GM04503 (cell line): ENCODE measurements at regions not wholly inside any gene's neighbourhood (a gene's known extent, or its start where the extent isn't known, plus 50 kb on each side); places are given as distances from the start of the nearest gene placed in this dataset.
"Not testable (repeated sequence)": the region's sequence is repeated elsewhere in the genome, so short reads cannot be mapped to it uniquely, and the experiment has no call there.

Experiments used
- DNase-seq: peaks from one replicate; pipeline ENCODE4 v3.0.0-alpha.2; 2012; ENCODE audit warnings: low read depth

DNA sequence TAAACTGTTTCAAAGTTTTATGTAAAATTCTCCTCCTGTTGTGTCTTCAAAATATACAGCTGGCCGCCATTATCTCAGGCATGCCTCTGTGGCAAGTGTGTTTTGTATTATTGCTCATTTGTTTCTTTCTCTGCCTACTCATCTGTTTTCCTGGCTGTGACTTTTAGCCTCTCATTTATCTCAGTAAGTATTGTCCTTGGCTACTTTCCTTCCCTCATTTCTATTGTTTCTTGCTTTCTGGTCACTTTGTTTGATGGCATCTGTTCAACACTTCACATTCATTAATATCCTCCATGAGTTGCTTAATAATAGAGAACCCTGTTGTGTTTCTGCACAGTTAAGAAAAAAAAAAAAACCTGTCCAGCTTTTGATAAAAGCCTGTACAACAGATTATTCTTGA is 869.4 kb downstream of the PCDH17 start:
- no peak for DNase-seq

DNA sequence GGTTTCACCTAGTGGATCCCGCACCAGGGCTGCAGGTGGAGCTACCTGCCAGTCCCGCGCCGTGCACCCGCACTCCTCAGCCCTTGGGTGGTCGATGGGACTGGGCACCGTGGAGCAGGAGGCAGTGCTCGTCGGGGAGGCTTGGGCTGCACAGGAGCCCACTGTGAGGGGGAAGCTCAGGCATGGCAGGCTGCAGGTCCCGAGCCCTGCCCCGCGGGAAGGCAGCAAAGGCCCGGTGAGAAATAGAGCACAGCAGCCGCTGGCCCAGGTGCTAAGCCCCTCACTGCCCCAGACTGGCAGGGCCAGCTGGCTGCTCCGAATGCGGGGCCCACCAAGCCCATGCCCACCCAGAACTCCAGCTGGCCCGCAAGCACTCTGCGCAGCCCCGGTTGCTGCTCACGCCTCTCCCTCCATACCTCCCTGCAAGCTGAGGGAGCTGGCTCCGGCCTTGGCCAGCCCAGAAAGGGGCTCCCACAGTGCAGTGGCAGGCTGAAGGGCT is 872.7 kb downstream of the PCDH17 start:
- DNase-seq: not testable (repeated sequence)

DNA sequence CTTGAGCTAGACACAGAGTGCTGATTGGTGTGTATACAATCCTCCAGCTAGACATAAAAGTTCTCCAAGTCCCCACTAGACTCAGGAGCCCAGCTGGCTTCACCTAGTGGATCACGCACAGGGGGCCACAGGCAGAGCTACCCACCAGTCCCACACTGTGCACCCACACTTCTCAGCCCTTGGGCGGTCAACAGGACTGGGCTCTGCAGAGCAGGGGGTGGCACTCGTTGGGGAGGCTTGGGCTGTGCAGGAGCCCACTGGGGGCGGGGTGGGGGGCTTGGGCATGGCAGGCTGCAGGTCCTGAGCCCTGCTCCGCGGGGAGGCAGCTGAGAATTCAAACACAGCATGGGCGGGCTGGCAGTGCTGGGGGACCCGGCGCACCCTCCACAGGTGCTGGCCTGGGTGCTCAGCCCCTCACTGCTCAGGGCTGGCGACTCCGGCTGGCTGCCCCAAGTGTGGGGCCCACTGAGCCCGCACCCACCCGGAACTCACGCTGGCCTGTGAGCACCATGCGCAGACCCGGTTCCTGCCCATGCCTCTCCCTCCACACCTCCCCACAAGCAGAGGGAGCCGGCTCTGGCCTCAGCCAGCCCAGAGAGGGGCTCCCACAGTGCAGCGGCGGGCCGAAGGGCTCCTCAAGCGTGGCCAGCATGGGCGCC is 873.8 kb downstream of the PCDH17 start:
- not testable (repeated sequence) for DNase-seq

DNA sequence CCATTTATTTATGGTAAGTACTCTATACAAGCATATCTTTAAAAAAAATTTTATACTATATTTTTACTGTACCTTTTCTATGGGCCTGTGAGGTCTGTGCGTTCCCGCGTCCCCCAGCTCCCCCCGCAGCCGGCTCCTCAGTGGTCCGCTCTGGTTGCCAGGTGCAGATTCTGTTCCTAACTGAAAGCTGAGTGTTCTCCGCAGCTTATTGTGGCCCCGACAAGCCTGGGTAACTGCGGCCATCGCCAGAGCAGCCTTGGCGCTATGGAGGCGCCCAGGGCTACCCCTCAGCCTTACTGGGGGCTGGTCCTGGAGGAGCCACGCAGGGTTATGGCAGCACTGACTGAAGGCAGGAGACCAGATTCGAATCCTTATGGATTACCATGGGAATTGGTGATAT is 896.8 kb downstream of the PCDH17 start:
- DNase-seq: no peak

DNA sequence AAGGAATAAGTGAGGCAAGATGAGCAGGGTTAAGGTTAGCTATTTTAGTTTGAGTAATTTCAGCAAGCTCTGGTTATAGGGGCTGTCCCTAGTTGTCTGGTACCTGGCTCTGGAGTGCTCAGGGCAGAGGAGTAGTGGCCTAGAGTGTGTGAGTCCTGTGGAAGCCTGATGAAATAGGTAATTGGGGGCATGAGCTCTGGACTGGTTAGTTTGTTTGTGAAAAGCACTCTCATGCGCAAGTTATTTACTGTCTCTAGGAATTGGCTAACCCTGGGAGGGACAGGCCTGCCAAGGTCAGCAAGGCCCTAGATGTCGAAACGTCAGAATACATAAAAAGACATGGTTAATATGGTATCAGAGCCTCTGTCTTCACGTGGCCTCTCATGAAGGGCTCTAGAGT is 900.1 kb downstream of the PCDH17 start:
- DNase-seq: no peak

DNA sequence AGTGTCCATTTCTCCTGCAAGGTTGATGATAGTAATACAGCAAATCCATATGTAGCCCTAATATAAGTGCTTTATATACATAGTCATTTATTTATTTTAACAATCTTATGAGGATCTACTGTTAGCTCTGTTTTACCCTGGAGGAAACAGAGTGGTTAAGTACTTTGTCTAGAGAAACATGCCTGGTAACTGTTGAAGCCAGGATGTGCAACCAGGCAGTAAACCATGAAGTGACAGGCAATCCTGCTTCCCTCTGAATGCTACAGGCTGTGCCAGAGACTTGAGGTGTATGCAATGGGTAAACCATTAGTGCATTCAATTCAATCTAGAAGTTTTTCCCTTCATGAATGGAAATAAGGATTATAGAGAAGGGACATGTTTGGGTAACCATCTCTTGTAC is 911.0 kb downstream of the PCDH17 start:
- DNase-seq: no peak

DNA sequence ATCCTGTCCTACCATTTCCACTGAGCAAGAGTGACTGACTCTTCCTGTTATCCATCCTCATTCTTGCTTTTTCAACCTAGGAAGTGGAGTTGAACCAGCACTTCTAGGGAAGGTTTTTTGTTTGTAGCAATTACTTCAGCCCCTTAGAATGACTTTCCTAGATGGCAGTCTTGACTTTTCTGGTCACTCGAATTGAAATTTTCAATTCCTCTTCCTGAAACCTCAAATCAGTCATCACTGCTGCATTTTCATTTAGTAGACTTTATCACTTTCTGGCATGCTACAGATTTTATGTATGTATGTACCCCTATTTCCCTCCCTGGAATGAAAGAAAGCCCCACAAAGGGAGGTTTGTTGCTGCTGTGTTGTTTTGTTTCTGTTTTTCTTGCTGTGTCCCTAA is 915.9 kb downstream of the PCDH17 start:
- DNase-seq: no peak

DNA sequence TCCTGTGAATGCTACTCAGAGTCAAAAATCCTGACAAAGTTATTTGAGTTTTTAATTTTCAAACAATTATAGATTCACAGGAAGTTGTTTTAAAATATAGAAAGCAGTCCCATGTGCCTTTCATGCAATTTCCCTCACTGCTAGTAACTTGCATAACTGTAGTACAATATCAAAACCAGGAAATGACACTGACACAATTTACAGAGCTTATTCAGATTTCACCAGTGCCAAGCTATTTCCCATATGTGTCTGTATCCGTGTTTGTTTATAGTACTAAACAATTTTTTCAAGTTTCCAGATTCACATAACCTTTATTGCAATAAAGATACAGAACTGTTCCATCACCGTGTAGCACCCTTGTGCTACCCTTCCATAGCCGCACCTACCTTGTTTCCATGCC is 934.6 kb downstream of the PCDH17 start:
- no peak for DNase-seq

DNA sequence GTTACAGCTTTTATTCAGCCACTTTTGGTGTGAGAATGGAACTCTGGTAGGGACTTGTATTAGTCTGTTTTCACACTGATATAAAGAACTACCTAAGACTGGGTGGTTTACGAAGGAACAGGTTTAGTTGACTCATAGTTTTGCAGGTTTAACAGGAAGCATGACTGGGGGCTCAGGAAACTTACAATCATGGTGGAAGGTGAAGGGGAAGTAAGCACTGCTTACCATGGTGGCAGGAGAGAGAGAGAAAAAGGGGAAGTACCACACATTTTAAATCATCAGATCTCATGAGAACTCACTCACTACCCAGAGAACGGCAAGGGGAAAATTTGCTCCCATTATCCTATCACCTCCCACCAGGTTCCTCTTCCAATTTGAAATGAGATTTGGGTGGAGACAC is 942.2 kb downstream of the PCDH17 start:
- no peak for DNase-seq

DNA sequence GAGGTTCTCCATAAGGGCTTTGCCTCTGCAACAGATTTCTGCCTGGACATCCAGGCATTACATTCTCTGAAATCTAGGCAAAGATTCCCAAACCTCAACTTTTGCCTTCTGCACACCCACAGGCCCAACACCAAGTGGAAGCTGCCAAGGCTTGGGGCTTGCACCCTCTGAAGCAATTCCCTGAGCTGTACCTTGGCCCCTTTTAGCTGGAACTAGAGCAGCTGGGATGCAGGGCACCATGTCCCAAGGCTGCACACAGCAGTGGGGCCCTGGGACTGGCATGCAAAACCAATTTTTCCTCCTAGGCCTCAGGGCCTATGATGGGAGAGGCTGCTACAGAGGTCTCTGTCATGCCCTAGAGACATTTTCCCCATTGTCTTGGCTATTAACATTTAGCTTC is 943.2 kb downstream of the PCDH17 start:
- no peak for DNase-seq

DNA sequence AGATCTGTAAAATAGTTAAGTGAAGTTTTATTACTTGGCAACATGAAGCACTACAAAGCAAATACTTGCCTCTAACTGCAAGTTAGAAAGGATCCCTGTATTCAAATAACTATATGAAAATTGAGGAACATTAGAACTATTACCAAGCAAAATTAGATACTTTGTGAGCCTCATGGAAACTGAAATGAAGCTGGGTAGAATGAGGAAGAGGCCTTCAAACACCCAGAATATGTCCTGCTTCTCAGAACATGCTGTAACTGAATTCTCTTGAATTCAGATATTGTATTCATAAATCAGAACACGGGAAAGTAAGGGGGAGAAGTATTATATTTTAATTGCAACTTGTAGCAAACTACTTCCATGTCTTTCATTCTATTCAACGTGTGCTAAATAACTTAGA is 947.9 kb downstream of the PCDH17 start:
- DNase-seq: no peak

DNA sequence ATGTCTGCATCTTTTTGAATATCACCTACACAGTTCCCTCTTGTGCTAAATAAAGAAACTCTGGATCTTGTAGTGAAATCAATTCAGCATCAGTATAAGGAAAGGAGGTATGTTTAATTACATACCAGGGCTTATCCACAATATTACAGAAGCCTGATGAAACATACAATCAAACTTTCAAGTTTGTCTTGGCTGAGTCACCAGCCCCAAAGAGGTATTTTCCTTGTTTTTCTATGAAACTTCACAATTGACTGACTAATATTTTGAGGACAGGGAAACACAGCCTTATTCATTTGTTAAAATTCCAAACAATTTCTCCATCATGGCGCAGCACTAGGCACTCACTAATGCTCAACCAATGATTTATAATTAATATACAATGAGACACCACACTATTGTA is 952.4 kb downstream of the PCDH17 start:
- DNase-seq: no peak

DNA sequence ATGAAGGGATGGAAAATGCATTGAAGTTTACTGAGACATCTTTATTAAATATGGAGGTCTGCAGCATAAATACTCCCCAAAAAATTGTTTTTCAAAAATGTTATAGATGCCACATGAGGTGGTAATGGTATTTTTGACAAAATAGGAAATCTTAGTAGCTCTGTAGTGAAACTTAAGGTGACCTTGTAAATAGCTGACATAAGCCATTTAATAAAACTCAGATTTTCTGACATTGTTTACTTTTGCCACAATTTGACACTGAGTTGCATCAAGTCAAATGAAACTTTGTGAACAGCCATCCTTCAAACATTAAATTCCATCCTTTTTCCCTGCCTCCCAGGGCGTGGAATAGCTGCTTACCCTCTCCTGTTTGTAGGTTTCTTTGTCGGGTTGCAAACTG is 953.1 kb downstream of the PCDH17 start:
- no peak for DNase-seq

DNA sequence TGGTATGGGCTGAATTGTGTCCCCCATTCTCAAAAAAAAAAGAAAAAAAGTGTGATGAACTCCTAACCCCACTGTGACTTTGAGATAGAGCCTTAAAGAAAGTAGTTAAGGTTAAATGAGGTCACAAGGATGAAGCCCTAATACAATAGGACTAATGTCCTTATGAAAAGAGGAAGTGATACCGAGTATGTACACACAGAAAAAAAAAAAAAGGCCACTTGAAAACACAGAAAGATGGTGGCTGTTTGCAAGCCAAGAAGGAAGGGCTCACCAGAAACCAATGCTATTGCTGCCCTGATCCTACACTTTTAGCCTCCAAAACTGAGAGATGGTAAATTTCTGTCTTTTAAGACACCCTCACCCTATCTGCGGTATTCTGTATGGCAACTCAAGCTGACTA is 955.6 kb downstream of the PCDH17 start:
- no peak for DNase-seq

DNA sequence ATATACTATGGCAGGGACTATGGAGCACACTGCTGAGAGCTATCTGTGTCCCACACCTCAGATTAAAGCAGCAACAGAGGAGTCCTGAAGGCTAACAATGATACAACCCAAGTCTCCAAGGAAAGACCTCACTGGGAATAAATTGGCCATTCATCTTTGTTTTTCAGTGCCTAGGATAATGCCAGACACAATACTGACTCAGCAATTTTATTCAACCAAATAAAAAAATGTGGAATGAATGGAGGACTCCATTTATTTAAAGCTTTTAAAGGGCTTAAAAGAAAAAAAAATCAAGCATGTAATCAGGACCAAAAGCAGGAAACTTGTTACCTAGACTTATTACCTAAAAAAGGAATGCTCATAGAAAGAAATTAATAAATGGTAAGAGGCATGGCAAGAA is 960.5 kb downstream of the PCDH17 start:
- DNase-seq: no peak

DNA sequence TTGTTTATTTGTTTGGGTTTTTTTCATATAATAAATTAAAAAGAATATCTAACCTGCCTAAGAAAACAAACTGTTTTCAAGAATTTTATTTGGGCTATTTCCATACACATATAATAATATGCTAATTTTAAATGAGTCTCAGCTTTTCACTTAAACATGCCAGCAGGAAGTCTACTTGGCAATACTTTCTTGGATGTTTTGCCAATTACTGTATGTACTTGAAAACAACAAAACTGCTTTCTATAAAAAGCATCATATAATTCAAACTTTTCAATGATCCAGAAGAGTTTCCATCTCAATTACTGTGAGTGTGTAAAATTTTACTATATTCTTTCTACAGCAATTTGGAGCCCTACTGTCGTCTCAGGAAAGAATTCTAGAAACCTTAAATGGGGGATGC is 961.2 kb downstream of the PCDH17 start:
- no peak for DNase-seq

DNA sequence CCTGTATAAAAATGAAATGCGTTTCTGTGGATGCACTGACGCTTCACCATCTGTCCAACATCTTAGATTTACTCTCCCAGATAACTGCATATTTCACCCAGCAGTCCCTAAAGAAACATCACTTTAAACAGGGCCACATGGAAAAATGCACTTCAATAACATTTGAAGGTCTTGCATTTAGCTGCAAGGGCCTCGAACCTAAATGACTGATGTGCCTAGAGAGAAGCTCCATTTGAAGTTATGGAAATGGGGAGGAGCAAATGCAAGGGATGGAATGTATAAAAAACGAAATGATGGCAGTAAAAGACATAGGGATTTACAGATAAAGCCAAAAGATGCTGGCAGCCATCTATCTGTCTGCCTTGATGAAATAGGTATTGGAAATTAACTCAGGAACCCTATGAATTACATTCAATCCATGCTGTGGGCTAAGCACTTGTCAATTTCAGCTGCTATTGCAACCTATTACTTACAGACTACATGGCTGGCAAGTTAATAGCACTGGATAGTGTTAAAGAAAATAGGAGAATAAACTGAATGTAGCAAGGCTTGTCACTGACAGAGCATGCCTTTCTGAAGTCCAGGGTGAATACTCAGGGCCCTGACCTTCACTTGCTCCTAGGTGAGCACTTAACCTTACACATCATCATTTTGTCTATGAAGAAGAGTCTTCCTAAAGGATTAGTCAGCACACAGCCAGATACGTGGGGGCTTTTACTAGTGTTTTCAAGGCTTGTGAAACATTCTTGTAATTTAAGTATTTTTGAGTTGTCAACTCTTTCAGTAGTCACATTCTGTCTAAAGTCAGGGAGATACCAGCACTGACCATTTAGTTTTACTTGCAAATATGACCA is 963.4 kb downstream of the PCDH17 start:
- DNase-seq: no peak

DNA sequence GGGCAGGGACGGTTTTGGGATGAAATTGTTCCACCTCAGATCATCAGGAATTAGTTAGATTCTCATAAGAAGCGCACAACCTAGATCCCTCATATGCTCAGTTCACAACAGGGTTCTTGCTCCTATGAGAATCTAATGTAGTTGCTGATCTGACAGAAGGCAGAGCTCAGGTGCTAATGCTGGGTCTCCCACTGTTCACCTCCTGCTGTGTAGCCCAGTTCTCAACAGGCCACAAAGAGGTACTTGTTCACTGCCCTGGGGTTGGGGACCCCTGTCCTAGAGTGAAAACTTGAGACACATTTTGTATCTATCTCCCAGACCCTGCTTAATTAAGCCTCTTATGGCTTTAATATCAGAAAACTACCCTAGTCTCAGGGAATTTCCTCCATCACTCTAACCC is 966.0 kb downstream of the PCDH17 start:
- DNase-seq: no peak

DNA sequence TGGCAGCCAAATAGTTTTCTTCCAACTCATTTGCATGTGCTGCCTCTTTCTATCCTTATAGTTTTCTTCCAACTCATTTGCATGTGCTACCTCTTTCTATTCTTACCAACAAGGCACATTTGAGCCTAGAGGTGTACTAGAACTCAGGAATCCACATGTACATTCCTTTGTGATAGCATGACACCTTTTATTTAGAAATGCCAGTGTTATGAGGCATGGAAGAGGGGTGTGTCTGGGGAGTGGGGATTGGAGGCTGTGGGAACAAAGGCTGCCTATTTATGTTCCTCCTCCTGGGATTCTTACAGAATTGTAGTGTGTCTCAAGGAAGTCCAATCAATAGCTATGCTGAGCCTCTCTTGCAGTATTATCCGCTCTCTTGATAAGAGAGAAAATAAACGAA is 966.7 kb downstream of the PCDH17 start:
- no peak for DNase-seq

DNA sequence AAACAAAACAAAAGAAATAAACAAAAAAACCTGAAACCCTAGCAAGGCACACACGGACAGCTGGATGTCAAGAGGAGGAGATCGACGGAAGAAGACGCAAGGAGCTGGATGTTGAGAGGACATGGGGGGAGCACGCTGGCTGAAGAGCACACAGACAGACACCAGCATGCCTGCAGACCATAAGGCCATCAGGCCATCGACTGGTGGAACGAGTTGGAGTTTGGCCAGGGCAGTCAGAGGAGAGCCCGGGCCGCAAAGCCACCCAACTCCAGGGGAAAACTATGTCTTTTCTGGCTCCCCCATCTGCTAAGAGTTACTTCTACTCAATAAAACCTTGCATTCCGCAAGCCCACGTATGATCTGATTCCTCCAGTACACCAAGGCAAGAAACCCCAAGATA is 979.6 kb downstream of the PCDH17 start:
- DNase-seq: no peak

DNA sequence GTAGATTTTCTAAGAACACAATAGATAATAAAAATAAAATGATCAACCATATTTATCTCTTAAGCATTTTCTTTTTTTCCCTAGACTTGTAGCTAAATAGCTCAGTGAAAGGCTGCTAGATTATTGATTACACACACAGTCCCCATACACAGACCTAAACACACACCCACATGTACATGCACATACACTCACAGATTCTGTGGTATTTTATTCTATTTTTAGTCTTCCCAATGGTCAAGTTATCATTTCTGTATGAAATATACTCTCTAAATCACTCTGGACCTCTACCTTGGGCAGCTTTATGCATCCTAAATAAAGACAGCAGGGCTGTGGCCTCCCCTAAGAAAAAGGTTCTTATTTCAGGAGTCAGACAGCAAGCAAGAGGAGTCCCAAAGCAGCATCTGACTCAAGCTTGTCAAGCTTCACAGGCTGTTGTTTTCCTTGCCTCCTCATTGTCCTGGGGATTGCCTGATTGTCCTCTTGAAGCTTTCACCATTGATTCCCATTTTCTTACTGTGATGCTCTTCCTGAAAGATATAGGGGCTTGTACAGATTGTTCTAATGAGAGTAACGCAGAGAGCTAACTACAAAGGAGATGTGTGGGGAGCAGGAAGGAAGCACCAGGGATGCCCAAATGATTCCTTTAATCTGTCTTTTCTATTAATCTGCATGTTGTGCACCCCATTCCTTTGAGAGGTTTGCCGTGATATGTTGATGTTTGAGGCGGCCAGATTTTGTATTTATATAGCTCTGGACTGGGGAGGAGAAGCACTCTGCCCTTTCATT is 986.5 kb downstream of the PCDH17 start:
- DNase-seq: no peak

DNA sequence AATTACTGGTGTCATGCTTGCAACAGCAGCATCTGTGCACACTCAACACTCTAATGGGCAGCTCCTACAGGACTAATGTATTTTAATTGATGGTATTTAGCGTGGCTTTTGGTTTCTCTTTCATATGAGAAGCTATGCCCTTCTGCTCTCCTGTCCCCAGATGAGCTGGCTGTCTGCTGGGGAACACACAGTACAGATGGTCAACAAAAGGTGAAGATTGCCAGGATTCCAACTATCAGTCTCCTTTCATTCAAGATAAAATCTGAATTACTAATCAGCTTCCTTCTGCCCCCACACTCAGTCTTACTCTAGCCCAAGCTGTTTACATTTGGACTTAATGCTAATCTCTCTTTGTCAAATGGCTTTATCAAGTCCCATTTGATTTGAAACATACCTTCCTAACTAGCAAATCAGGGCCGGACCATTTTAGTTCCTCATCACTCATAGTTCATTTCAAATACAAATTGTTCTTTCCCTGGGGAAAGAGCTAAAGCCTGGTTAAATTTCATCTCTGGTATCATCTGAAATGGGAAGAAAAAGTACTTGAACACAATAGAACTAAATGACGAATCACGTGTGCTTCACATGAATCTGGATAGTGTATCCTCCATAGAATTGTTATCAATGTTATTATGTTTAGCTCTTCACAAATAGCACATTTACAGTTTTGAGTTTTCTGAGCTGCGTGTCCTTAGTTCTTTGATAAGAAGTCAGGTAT is 988.0 kb downstream of the PCDH17 start:
- DNase-seq: no peak
